SU-DHL-6 (cell line): ENCODE measurements at regions not wholly inside any gene's neighbourhood (a gene's known extent, or its start where the extent isn't known, plus 50 kb on each side); places are given as distances from the start of the nearest gene placed in this dataset.

Source experiments
- H2AFZ ChIP-seq: fragments of 200-600 bp; sonication (generic); 2 replicates; pipeline ENCODE4 v1.6.1; 2014; ENCODE audit warnings: low read depth, mild to moderate bottlenecking, moderate library complexity, mixed read lengths, antibody characterized with exemption, low read length; ENCODE audit not compliant: severe bottlenecking
- H3F3A ChIP-seq: fragments of 200-600 bp; shearing (Covaris generic); 2 replicates; pipeline ENCODE4 v1.6.0; 2016; ENCODE audit warnings: antibody characterized with exemption, mild to moderate bottlenecking; ENCODE audit not compliant: insufficient read depth
- H3K27ac ChIP-seq: fragments of 200-600 bp; sonication (generic); 2 replicates; pipeline ENCODE4 v1.5.1; 2016; ENCODE audit warnings: low read depth, mild to moderate bottlenecking, low read length, moderate library complexity, mixed read lengths
- H3K27me3 ChIP-seq: fragments of 200-600 bp; sonication (generic), shearing (Covaris generic); 2 replicates; pipeline ENCODE4 v1.6.0; 2014; ENCODE audit warnings: mild to moderate bottlenecking, low read length
- H3K36me3 ChIP-seq: fragments of 200-600 bp; sonication (generic); 2 replicates; pipeline ENCODE4 v1.6.1; 2014; ENCODE audit warnings: mild to moderate bottlenecking, low read length, mixed read lengths
- H3K4me2 ChIP-seq: fragments of 300-600, 200-600 bp; shearing (Covaris generic), sonication (generic); 2 replicates; pipeline ENCODE4 v1.6.0; 2014; ENCODE audit warnings: low read length, low read depth, mild to moderate bottlenecking; ENCODE audit not compliant: poor library complexity, severe bottlenecking
- H3K4me3 ChIP-seq: fragments of 200-600 bp; sonication (generic); 2 replicates; pipeline ENCODE4 v1.5.1; 2014; ENCODE audit warnings: antibody characterized with exemption, low read length, mild to moderate bottlenecking, mixed read lengths; ENCODE audit not compliant: insufficient read depth, poor library complexity, severe bottlenecking
- H3K79me2 ChIP-seq: fragments of 200-600 bp; sonication (generic); 2 replicates; pipeline ENCODE4 v1.6.1; 2014; ENCODE audit warnings: mild to moderate bottlenecking, low read length, moderate library complexity; ENCODE audit not compliant: insufficient read depth
- H3K9ac ChIP-seq: fragments of 200-600 bp; sonication (generic); 2 replicates; pipeline ENCODE4 v1.7.0; 2014; ENCODE audit warnings: mild to moderate bottlenecking, low read length
- H3K9me2 ChIP-seq: fragments of 200-600 bp; sonication (generic); replicated peaks from 2 replicates; pipeline ENCODE4 v1.6.1; 2014; ENCODE audit warnings: low read length; ENCODE audit not compliant: insufficient read depth
- H3K9me3 ChIP-seq: fragments of 200-600 bp; sonication (generic); 2 replicates; pipeline ENCODE4 v1.6.1; 2014; ENCODE audit warnings: low read length, mixed read lengths; ENCODE audit not compliant: insufficient read depth
- H4K20me1 ChIP-seq: fragments of 200-600 bp; sonication (generic); 2 replicates; pipeline ENCODE4 v1.6.1; 2014; ENCODE audit warnings: low read depth, mild to moderate bottlenecking, antibody characterized with exemption, low read length, moderate library complexity, mixed read lengths
- EZH2phosphoT487 ChIP-seq: fragments of 200-600 bp; sonication (generic), shearing (Covaris generic); conservative IDR thresholded peaks from 2 replicates; pipeline ENCODE4 v1.6.1; 2018; ENCODE audit warnings: mild to moderate bottlenecking, antibody characterized with exemption, low read length, moderate library complexity, mixed read lengths
- TF ChIP-seq, protein P1 (sequence below): fragments of 200-600 bp; sonication (generic); IDR thresholded peaks from one replicate; pipeline ENCODE4 v1.5.1; 2017; ENCODE audit warnings: antibody characterized with exemption, mild to moderate bottlenecking, low read length, moderate library complexity; ENCODE audit not compliant: insufficient read depth, poor library complexity, severe bottlenecking

DNA sequence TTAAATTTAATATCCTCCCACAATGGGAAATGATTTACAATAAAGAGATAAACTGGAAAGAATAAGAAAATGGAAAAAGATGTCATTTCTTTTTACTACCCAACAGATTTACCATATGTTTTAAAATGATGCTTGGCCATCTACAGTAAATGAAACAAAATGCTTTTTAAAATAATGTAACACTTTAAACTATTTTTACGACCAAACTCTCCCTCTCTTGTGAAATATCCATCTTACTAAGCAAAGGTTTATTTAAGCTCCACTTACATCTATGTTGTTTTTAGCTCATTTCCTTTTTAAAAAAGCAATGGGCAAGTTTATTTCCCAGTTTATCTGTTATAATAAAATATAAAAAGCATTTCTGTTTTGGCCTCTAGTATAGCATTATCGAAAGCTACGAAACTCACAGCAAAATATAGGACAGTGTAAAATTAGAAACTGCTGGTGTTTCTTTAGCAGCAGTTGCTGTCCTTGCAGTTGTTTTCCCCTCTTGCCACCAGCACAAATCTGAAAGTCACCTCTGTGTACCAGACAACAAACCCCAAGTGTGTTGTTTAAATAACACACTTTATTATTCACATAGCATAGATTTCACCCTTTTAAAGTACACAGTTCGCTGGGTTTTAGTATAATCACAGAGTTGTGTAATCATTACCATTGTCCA, 195.1 kb downstream of the CDRT15L2 start:
- H3K4me3 ChIP-seq: no peak overlapping the region
- H3F3A ChIP-seq: no peaks in the 10 kb centered on the region
- no peaks in the 10 kb centered on the region for H3K27me3 ChIP-seq
- no peak overlapping the region for H3K9ac ChIP-seq
- no peaks in the 10 kb centered on the region for H3K36me3 ChIP-seq
- H4K20me1 ChIP-seq: no peaks in the 10 kb centered on the region
- H3K9me3 ChIP-seq: no peaks in the 10 kb centered on the region
- no peaks in the 10 kb centered on the region for H3K9me2 ChIP-seq
- TF ChIP-seq, protein P1, sequence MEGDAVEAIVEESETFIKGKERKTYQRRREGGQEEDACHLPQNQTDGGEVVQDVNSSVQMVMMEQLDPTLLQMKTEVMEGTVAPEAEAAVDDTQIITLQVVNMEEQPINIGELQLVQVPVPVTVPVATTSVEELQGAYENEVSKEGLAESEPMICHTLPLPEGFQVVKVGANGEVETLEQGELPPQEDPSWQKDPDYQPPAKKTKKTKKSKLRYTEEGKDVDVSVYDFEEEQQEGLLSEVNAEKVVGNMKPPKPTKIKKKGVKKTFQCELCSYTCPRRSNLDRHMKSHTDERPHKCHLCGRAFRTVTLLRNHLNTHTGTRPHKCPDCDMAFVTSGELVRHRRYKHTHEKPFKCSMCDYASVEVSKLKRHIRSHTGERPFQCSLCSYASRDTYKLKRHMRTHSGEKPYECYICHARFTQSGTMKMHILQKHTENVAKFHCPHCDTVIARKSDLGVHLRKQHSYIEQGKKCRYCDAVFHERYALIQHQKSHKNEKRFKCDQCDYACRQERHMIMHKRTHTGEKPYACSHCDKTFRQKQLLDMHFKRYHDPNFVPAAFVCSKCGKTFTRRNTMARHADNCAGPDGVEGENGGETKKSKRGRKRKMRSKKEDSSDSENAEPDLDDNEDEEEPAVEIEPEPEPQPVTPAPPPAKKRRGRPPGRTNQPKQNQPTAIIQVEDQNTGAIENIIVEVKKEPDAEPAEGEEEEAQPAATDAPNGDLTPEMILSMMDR: no peak
- no peak for TF ChIP-seq EZH2phosphoT487
- H3K27ac ChIP-seq: no peak overlapping the region
- H3K4me2 ChIP-seq: no peak overlapping the region
- no peaks in the 10 kb centered on the region for H3K79me2 ChIP-seq
- no peak overlapping the region for H2AFZ ChIP-seq

DNA sequence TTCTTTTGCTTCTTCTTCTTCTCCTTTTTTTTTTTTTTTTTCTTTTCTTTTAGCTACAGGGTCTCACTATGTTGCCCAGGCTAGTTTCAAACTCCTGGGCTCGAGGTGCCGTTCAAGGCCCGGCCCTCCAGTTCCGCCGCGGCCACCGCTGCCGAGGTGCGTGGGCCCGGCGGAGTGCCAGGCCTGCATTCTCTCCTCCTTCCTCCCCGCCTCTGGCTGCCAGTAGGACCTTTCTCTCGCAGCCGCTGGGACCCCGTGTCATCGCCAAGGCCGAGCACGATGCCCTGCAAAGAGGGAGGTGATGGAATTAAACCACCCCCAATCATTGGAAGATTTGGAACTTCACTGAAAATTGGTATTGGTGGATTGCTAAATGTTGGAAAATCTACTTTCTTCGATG, 195.8 kb downstream of the CDRT15L2 start:
- Histone ChIP-seq H3K36me3 (no peaks in the 10 kb centered on the region), H3K27me3 (no peaks in the 10 kb centered on the region), H3F3A (no peaks in the 10 kb centered on the region), H2AFZ (no peak overlapping the region), H3K9me2 (no peaks in the 10 kb centered on the region), H3K4me2 (no peak overlapping the region), H3K9ac (no peak overlapping the region), H4K20me1 (no peaks in the 10 kb centered on the region), H3K9me3 (no peaks in the 10 kb centered on the region), H3K4me3 (no peak overlapping the region), H3K79me2 (no peaks in the 10 kb centered on the region), H3K27ac (no peak overlapping the region)
- TF ChIP-seq, protein P1: no peak
- no peak for TF ChIP-seq EZH2phosphoT487

DNA sequence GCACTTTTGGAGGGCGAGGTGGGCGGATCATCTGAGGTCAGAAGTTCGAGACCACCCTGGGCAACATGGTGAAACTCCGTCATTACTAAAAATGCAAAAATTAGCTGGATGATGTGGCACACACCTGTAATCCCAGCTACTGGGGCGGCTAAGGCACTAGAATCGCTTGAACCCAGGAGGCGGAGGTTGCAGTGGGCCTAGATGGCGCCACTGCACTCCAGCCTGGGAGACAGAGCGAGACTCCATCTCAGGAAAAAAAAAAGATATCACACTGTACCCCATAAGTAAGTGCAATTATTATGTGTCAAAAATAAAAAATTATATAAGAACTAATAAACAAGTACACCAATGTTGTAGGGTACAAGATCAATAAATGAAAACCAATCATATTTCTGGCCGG, 200.0 kb downstream of the CDRT15L2 start:
- no peaks in the 10 kb centered on the region for H4K20me1 ChIP-seq
- TF ChIP-seq EZH2phosphoT487: no peak
- TF ChIP-seq, protein P1: no peak
- no peaks in the 10 kb centered on the region for H3K27me3 ChIP-seq
- no peak overlapping the region for H3K4me3 ChIP-seq
- no peaks in the 10 kb centered on the region for H3K79me2 ChIP-seq
- no peaks in the 10 kb centered on the region for H3K9me3 ChIP-seq
- H3F3A ChIP-seq: no peaks in the 10 kb centered on the region
- no peak overlapping the region for H2AFZ ChIP-seq
- no peaks in the 10 kb centered on the region for H3K36me3 ChIP-seq
- no peak overlapping the region for H3K9ac ChIP-seq
- H3K27ac ChIP-seq: no peak overlapping the region
- no peak overlapping the region for H3K4me2 ChIP-seq
- H3K9me2 ChIP-seq: no peaks in the 10 kb centered on the region
